ENCODE measurements at regions not wholly inside any gene's neighbourhood (a gene's known extent, or its start where the extent isn't known, plus 50 kb on each side); places are given as distances from the start of the nearest gene placed in this dataset.

- Histone ChIP-seq H3K9me3 (ENCODE audit: control insufficient read depth in 3 of 3, low read length in 3 of 3) (peaks cover 0 to 2% (median 0%) of the 10 kb centered on the region in 3 donors), H3K4me1 (ENCODE audit: control insufficient read depth in 3 of 3, insufficient read depth in 3 of 3, low read length in 3 of 3) (no peaks in the 10 kb centered on the region), H3K4me3 (ENCODE audit: low read length in 3 of 3) (no peak overlapping the region), H3K27ac (ENCODE audit: low read depth, low read length) (no peak overlapping the region), H3K9ac (ENCODE audit: low read depth in 1 of 3, low read length in 3 of 3) (no peak overlapping the region), H3K36me3 (ENCODE audit: control insufficient read depth in 3 of 3, insufficient read depth in 3 of 3, low read length in 3 of 3) (no peaks in the 10 kb centered on the region), H3K27me3 (ENCODE audit: control insufficient read depth in 3 of 3, insufficient read depth in 3 of 3, low read length in 3 of 3) (no peaks in the 10 kb centered on the region)
Measured at GRCh38 chr12:59867689-59868088, 271.9 kb downstream of the SLC16A7 start.

- Histone ChIP-seq H3K9me3 (ENCODE audit: control insufficient read depth in 3 of 3, low read length in 3 of 3) (peaks cover 0 to 2% (median 0%) of the 10 kb centered on the region in 3 donors), H3K27me3 (ENCODE audit: control insufficient read depth in 3 of 3, insufficient read depth in 3 of 3, low read length in 3 of 3) (no peaks in the 10 kb centered on the region), H3K4me3 (ENCODE audit: low read length in 3 of 3) (no peak overlapping the region), H3K4me1 (ENCODE audit: control insufficient read depth in 3 of 3, insufficient read depth in 3 of 3, low read length in 3 of 3) (no peaks in the 10 kb centered on the region), H3K27ac (ENCODE audit: low read depth, low read length) (no peak overlapping the region), H3K36me3 (ENCODE audit: control insufficient read depth in 3 of 3, insufficient read depth in 3 of 3, low read length in 3 of 3) (no peaks in the 10 kb centered on the region), H3K9ac (ENCODE audit: low read depth in 1 of 3, low read length in 3 of 3) (no peak overlapping the region)
Measured at GRCh38 chr12:59871779-59872178, 275.9 kb downstream of the SLC16A7 start.

DNA sequence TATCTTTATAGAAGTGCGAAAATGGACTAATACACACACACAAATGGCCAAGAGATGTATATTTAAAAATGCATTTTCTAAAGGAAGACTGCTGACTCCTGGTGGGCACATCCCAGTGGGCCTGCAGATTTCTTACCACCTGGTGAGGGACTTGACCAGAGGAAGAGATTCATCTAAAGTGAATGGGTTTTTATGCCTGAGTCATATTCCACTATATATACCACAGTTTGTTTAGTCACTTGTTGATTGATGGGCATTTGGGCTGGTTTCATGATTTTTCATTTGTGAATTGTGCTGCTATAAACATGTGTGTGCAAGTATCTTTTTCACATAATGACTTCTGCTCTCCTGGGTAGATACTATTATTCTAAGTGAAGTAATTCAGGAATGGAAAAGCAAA is 277.3 kb downstream of the SLC16A7 start:
- Histone ChIP-seq H3K9me3 (ENCODE audit: control insufficient read depth in 3 of 3, low read length in 3 of 3) (peaks cover 0 to 2% (median 0%) of the 10 kb centered on the region in 3 donors), H3K36me3 (ENCODE audit: control insufficient read depth in 3 of 3, insufficient read depth in 3 of 3, low read length in 3 of 3) (no peaks in the 10 kb centered on the region), H3K9ac (ENCODE audit: low read depth in 1 of 3, low read length in 3 of 3) (no peak overlapping the region), H3K4me1 (ENCODE audit: control insufficient read depth in 3 of 3, insufficient read depth in 3 of 3, low read length in 3 of 3) (no peaks in the 10 kb centered on the region), H3K4me3 (ENCODE audit: low read length in 3 of 3) (no peak overlapping the region), H3K27me3 (ENCODE audit: control insufficient read depth in 3 of 3, insufficient read depth in 3 of 3, low read length in 3 of 3) (no peaks in the 10 kb centered on the region), H3K27ac (ENCODE audit: low read depth, low read length) (no peak overlapping the region)

- no peak overlapping the region for H3K27ac ChIP-seq (ENCODE audit: low read depth, low read length)
- no peak overlapping the region for H3K9ac ChIP-seq (ENCODE audit: low read depth in 1 of 3, low read length in 3 of 3)
- H3K27me3 ChIP-seq (ENCODE audit: control insufficient read depth in 3 of 3, insufficient read depth in 3 of 3, low read length in 3 of 3) = no peaks in the 10 kb centered on the region
- H3K9me3 ChIP-seq (ENCODE audit: control insufficient read depth in 3 of 3, low read length in 3 of 3) = peaks cover 0 to 2% (median 0%) of the 10 kb centered on the region in 3 donors
- no peak overlapping the region for H3K4me3 ChIP-seq (ENCODE audit: low read length in 3 of 3)
- H3K36me3 ChIP-seq (ENCODE audit: control insufficient read depth in 3 of 3, insufficient read depth in 3 of 3, low read length in 3 of 3) = no peaks in the 10 kb centered on the region
- H3K4me1 ChIP-seq (ENCODE audit: control insufficient read depth in 3 of 3, insufficient read depth in 3 of 3, low read length in 3 of 3) = no peaks in the 10 kb centered on the region
Measured at GRCh38 chr12:59874781-59875180, 279.0 kb downstream of the SLC16A7 start.

DNA sequence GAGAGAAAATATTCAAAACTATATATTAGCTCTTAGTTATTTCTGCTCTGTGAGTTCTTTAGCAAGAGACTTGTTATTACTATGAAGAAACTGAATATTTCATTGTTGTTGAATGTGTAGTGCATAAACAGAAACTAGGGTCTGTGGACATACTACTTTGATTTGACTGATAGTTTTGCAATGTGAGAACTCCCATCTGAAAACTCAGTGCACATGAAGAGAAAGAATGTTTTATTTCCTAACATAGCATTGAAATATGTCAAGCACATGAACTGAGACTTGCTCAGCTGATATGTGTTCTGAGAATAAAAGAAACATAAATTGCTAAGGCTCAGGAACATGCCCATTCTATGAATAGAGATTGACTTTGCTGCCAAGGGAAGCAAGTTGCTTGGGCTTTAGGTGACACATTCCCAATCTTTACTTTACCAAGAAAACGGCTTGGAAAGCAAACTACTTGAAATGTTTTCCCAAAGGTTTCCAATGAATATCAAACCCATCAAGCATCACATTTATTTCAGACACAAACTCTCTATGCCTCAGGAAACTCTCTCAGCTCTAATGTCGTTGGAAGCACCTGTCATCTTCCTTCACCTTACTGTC is 290.4 kb downstream of the SLC16A7 start:
- no peak overlapping the region for H3K4me3 ChIP-seq (ENCODE audit: low read length in 3 of 3)
- H3K36me3 ChIP-seq (ENCODE audit: control insufficient read depth in 3 of 3, insufficient read depth in 3 of 3, low read length in 3 of 3) = no peaks in the 10 kb centered on the region
- no peaks in the 10 kb centered on the region for H3K9me3 ChIP-seq (ENCODE audit: control insufficient read depth in 3 of 3, low read length in 3 of 3)
- no peaks in the 10 kb centered on the region for H3K4me1 ChIP-seq (ENCODE audit: control insufficient read depth in 3 of 3, insufficient read depth in 3 of 3, low read length in 3 of 3)
- H3K27me3 ChIP-seq (ENCODE audit: control insufficient read depth in 3 of 3, insufficient read depth in 3 of 3, low read length in 3 of 3) = no peaks in the 10 kb centered on the region
- no peak overlapping the region for H3K9ac ChIP-seq (ENCODE audit: low read depth in 1 of 3, low read length in 3 of 3)
- H3K27ac ChIP-seq (ENCODE audit: low read depth, low read length) = no peak overlapping the region

DNA sequence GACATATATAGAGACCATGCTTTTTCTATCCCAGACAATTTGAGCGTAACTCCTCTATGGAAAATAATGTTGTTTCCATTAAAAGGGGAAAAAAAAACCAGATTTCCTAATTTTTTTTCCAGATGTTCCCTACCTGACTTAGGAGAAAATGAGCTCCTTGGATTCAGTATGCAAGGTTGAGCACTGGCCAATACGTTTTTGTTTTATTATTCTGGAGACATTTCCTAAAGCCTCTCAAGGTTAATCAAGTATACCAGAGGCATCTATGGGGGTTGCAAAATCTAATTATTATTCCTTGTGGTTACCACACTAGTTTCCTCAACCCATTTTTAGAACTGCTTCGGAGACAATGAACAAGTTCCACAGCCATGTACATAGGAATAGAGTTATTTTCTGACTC is 291.3 kb downstream of the SLC16A7 start:
- Histone ChIP-seq H3K27me3 (ENCODE audit: control insufficient read depth in 3 of 3, insufficient read depth in 3 of 3, low read length in 3 of 3) (no peaks in the 10 kb centered on the region), H3K27ac (ENCODE audit: low read depth, low read length) (no peak overlapping the region), H3K36me3 (ENCODE audit: control insufficient read depth in 3 of 3, insufficient read depth in 3 of 3, low read length in 3 of 3) (no peaks in the 10 kb centered on the region), H3K9me3 (ENCODE audit: control insufficient read depth in 3 of 3, low read length in 3 of 3) (no peaks in the 10 kb centered on the region), H3K4me1 (ENCODE audit: control insufficient read depth in 3 of 3, insufficient read depth in 3 of 3, low read length in 3 of 3) (no peaks in the 10 kb centered on the region), H3K4me3 (ENCODE audit: low read length in 3 of 3) (no peak overlapping the region), H3K9ac (ENCODE audit: low read depth in 1 of 3, low read length in 3 of 3) (no peak overlapping the region)

DNA sequence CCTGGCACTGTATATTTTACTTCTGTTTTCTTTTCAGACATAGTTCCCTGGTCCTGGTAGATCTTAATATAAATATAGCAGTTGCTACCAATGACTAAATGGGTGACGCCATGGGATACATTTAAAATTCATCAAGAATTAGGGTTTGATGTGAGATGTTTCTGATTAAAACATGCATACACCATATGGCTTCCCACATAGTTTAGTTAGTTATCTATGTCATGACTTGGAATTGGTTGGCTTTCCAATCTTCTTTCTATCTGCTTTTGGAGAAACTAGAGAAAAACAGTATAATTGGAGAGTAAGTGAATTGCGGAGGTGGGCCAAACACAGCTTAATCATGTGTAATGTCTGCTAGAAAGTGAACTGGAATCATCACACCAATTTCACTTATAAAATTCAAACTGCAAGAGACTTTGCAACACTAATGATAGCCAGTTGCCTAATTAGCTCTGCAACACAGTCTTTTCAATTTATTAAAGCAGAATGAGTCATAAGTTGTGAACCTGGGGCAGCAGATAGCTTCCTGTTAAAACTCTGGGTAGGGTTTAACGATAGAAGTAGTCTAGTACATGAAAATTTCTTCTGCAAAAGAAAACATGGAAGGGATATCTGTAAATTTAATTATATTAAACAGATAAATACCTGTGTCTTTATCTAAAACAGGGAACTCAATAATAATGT is 295.2 kb downstream of the SLC16A7 start:
- no peaks in the 10 kb centered on the region for H3K27me3 ChIP-seq (ENCODE audit: control insufficient read depth in 3 of 3, insufficient read depth in 3 of 3, low read length in 3 of 3)
- H3K4me1 ChIP-seq (ENCODE audit: control insufficient read depth in 3 of 3, insufficient read depth in 3 of 3, low read length in 3 of 3) = no peaks in the 10 kb centered on the region
- H3K4me3 ChIP-seq (ENCODE audit: low read length in 3 of 3) = no peak overlapping the region
- no peak overlapping the region for H3K9ac ChIP-seq (ENCODE audit: low read depth in 1 of 3, low read length in 3 of 3)
- H3K27ac ChIP-seq (ENCODE audit: low read depth, low read length) = no peak overlapping the region
- H3K9me3 ChIP-seq (ENCODE audit: control insufficient read depth in 3 of 3, low read length in 3 of 3) = no peaks in the 10 kb centered on the region
- no peaks in the 10 kb centered on the region for H3K36me3 ChIP-seq (ENCODE audit: control insufficient read depth in 3 of 3, insufficient read depth in 3 of 3, low read length in 3 of 3)

DNA sequence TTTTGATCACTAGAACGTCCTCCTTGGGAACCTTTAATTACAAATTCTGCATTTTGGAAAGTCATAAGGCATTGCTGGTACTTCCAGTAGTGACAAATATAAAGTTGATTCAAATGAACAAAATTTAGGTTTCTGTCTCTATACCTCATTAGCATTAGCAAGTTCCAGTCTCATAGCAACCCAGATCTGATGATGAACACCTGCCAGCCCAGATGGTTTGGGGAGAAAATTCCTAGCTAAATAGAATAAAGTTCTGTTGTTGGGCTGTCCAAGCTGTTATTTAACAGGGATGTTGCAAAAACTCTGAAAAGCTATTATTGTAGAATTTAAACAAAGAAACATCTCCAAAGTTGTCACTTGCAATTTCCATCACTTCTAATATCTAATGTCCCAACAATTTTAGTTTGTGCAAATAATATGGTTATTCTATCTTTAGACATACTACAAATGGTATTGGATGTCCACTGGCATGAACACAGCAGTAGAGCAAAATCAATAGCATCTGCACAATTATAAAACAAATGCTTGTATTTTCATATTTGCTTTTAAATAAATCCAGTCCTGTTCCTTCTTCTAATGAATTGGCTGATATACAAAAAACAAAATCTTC is 299.4 kb downstream of the SLC16A7 start:
- no peaks in the 10 kb centered on the region for H3K9me3 ChIP-seq (ENCODE audit: control insufficient read depth in 3 of 3, low read length in 3 of 3)
- no peak overlapping the region for H3K4me3 ChIP-seq (ENCODE audit: low read length in 3 of 3)
- no peaks in the 10 kb centered on the region for H3K27me3 ChIP-seq (ENCODE audit: control insufficient read depth in 3 of 3, insufficient read depth in 3 of 3, low read length in 3 of 3)
- no peak overlapping the region for H3K27ac ChIP-seq (ENCODE audit: low read depth, low read length)
- no peak overlapping the region for H3K9ac ChIP-seq (ENCODE audit: low read depth in 1 of 3, low read length in 3 of 3)
- no peaks in the 10 kb centered on the region for H3K4me1 ChIP-seq (ENCODE audit: control insufficient read depth in 3 of 3, insufficient read depth in 3 of 3, low read length in 3 of 3)
- H3K36me3 ChIP-seq (ENCODE audit: control insufficient read depth in 3 of 3, insufficient read depth in 3 of 3, low read length in 3 of 3) = no peaks in the 10 kb centered on the region

DNA sequence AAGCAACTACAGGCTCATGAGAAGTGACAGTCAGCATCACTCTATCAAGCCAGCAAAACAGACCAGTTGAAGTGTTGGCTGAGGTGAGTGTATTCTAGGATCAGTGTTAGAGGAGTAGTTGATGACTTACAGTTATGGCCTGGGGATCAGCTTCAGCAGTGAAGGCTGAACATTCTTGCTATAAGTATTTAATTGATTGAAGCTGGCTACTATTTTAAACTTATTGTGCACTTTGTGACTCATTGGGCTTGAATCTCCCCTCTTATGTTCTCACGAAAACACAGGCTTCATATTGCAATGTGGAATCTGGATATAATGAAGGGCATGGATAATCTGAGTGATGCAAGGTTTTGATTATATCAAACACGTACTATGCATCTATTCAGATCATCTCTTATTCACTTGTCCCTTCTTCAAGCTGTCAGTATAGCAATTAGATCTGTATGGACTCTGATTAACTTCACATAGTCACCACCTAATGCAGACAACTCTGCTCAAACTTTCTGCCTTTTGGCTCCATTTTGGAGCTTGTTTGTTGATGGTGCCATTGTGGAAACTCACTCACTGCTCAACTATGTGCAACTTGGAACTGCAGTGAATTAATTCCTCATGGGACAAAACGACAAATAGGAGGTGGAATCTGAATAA is 309.2 kb downstream of the SLC16A7 start:
- H3K36me3 ChIP-seq (ENCODE audit: control insufficient read depth in 3 of 3, insufficient read depth in 3 of 3, low read length in 3 of 3) = no peaks in the 10 kb centered on the region
- no peaks in the 10 kb centered on the region for H3K4me1 ChIP-seq (ENCODE audit: control insufficient read depth in 3 of 3, insufficient read depth in 3 of 3, low read length in 3 of 3)
- no peaks in the 10 kb centered on the region for H3K9me3 ChIP-seq (ENCODE audit: control insufficient read depth in 3 of 3, low read length in 3 of 3)
- no peaks in the 10 kb centered on the region for H3K27me3 ChIP-seq (ENCODE audit: control insufficient read depth in 3 of 3, insufficient read depth in 3 of 3, low read length in 3 of 3)
- H3K4me3 ChIP-seq (ENCODE audit: low read length in 3 of 3) = no peak overlapping the region
- H3K27ac ChIP-seq (ENCODE audit: low read depth, low read length) = no peak overlapping the region
- no peak overlapping the region for H3K9ac ChIP-seq (ENCODE audit: low read depth in 1 of 3, low read length in 3 of 3)

DNA sequence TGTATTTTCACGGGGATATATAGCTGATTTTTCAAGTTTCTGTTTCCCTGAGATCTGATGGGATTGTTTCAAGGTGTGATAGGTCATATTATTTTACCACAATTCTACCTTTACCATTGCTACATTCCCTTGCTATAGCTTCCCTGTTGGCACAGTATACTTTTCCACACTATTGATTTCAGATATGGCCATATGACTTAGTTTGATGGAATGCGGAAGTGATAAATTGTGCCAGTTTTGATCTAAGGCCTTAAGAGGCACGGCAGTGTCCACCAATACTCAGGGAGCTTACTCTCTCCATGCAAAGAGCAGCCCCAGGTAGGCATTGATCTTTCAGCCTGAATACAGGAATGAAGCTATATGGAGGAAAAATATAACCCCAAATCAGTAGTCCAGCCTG is 315.7 kb downstream of the SLC16A7 start:
- no peaks in the 10 kb centered on the region for H3K36me3 ChIP-seq (ENCODE audit: control insufficient read depth in 3 of 3, insufficient read depth in 3 of 3, low read length in 3 of 3)
- no peaks in the 10 kb centered on the region for H3K9me3 ChIP-seq (ENCODE audit: control insufficient read depth in 3 of 3, low read length in 3 of 3)
- no peak overlapping the region for H3K4me3 ChIP-seq (ENCODE audit: low read length in 3 of 3)
- no peak overlapping the region for H3K27ac ChIP-seq (ENCODE audit: low read depth, low read length)
- H3K27me3 ChIP-seq (ENCODE audit: control insufficient read depth in 3 of 3, insufficient read depth in 3 of 3, low read length in 3 of 3) = no peaks in the 10 kb centered on the region
- H3K4me1 ChIP-seq (ENCODE audit: control insufficient read depth in 3 of 3, insufficient read depth in 3 of 3, low read length in 3 of 3) = no peaks in the 10 kb centered on the region
- no peak overlapping the region for H3K9ac ChIP-seq (ENCODE audit: low read depth in 1 of 3, low read length in 3 of 3)

All from skeletal muscle tissue (tissue), 3 donors.